RWPE1 (cell line): ENCODE measurements at regions not wholly inside any gene's neighbourhood (a gene's known extent, or its start where the extent isn't known, plus 50 kb on each side); places are given as distances from the start of the nearest gene placed in this dataset.
A peak's percentile ranks its signal among the peaks of the same experiment; 100 is the strongest.

Experiments used
- CTCF ChIA-PET: fragments of 350-600 bp; sonication (Branson Sonifier 250); formaldehyde crosslinking; extraction: SDS; loops from one replicate; lab custom pipeline; 2021; lab: Yijun Ruan, JAX
- POLR2A ChIA-PET: fragments of 400-600 bp; formaldehyde crosslinking; extraction: SDS; loops from one replicate; lab custom pipeline; 2020; ENCODE audit warnings: antibody characterized with exemption; ENCODE audit not compliant: low non-redundant PET; lab: Yijun Ruan, JAX
- DNase-seq: peaks from one replicate; pipeline ENCODE4 v3.0.0; 2012; ENCODE audit warnings: low spot score
- H3K27ac ChIP-seq: fragments of 450-650 bp; 2 replicates; pipeline ENCODE4 v1.5.1; 2017
- TF ChIP-seq, protein P1 (sequence below): fragments of 450-650 bp; conservative IDR thresholded peaks from 2 replicates; pipeline ENCODE4 v1.5.1; 2017; ENCODE audit warnings: low read depth, mild to moderate bottlenecking

- POLR2A ChIA-PET, result no interaction called here
- TF ChIP-seq, protein P1, sequence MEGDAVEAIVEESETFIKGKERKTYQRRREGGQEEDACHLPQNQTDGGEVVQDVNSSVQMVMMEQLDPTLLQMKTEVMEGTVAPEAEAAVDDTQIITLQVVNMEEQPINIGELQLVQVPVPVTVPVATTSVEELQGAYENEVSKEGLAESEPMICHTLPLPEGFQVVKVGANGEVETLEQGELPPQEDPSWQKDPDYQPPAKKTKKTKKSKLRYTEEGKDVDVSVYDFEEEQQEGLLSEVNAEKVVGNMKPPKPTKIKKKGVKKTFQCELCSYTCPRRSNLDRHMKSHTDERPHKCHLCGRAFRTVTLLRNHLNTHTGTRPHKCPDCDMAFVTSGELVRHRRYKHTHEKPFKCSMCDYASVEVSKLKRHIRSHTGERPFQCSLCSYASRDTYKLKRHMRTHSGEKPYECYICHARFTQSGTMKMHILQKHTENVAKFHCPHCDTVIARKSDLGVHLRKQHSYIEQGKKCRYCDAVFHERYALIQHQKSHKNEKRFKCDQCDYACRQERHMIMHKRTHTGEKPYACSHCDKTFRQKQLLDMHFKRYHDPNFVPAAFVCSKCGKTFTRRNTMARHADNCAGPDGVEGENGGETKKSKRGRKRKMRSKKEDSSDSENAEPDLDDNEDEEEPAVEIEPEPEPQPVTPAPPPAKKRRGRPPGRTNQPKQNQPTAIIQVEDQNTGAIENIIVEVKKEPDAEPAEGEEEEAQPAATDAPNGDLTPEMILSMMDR, result no peak
- H3K27ac ChIP-seq, result no peak overlapping the region
- CTCF ChIA-PET, result no interaction called here
- no peak for DNase-seq
Observed at GRCh38 chr20:22464312-22465003, 119.9 kb downstream of the FOXA2 start.

DNA sequence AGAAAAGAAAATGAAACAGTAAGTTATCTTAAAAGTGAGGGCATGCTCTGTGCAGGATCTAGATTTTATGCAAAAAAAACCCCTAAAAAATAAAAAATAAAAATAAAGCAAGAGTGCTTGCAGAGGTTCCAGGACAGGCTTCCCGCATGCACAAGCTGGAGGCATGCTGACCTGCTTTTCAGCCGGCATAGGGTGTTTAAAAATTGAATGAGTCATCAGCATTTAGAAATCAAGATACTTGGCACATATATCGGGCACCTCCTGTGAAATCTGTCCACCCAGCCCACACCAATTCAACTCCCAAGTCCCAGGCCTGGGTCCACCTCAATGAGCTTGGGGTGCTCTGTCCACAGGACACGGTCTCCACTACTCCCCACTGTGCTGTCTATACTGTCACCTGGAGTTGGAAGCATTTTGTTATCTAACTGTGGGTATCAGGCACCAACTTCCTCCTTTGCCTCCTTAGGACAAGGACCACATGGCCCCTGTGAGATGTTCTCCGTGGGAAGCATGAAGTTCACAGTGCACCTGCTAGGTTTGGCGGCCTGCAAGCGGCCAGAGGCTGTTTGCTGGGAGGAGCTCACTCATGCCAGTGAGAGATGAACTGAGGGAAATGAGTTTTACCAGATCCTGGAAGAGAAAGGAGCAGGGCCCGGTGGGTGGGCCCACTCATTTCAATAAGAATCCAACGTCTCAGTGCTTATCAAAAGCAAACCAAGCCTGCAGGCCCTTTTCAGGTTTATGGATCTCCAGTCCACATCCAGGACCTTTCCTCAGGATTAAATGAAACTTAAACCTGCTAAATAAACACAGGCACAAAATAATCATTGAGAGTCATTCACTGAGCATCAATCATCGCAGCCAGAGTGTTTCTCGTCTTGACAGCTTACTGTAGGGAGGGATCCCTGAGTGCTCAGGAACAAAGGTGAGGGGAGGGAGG is 121.1 kb downstream of the FOXA2 start:
- TF ChIP-seq, protein P1, result no peak
- POLR2A ChIA-PET, result no interaction called here
- CTCF ChIA-PET, result interaction anchor here (0.5 to 0.6 kb wide), 2 partner anchors 24 to 1969 kb away, joined by 3 to 5 read pairs; no protein-coding TSS in a partner anchor
- peak; percentile 73 for DNase-seq
- peak overlapping the region; percentile 37 for H3K27ac ChIP-seq

DNA sequence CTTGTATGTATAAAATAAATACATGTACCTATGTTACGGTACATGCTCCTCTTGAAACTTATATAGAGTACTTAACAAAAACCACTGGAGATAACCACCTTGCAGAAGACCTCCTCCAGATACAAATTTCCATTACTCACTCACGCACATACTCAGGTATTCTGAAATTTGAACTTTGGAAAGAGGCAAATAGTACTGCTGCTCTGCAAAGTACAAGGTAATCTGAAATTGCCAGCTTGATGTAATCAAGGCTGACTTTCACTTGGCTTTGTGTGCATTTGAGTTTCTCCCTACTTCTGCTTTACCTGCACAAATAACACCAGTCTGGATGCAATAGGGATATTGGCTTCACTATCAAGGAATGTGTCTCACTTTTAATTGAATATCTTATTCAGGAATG is 123.6 kb downstream of the FOXA2 start:
- POLR2A ChIA-PET, result no interaction called here
- TF ChIP-seq, protein P1, result no peak
- no peak overlapping the region for H3K27ac ChIP-seq
- CTCF ChIA-PET, result no interaction called here
- no peak for DNase-seq

GRCh38 chr20:22460231-22460630 is 124.1 kb downstream of the FOXA2 start:
- no peak for DNase-seq
- TF ChIP-seq, protein P1, result no peak
- CTCF ChIA-PET, result no interaction called here

GRCh38 chr20:22459754-22460153 is 124.6 kb downstream of the FOXA2 start:
- ChIA-PET CTCF (no interaction called here), POLR2A (no interaction called here)
- no peak overlapping the region for H3K27ac ChIP-seq
- DNase-seq, result no peak
- TF ChIP-seq, protein P1, result no peak

More at GRCh38 chr20:22460231-22460630, 124.1 kb downstream of the FOXA2 start:
- POLR2A ChIA-PET, result no interaction called here
- H3K27ac ChIP-seq, result no peak overlapping the region

- no peak for DNase-seq
- TF ChIP-seq, protein P1, result no peak
- ChIA-PET CTCF (no interaction called here), POLR2A (no interaction called here)
- no peak overlapping the region for H3K27ac ChIP-seq
Observed at GRCh38 chr20:22456109-22456508, 128.3 kb downstream of the FOXA2 start.
